Esophagus muscularis mucosa (tissue), 4 donors: ENCODE measurements at regions not wholly inside any gene's neighbourhood (a gene's known extent, or its start where the extent isn't known, plus 50 kb on each side); places are given as distances from the start of the nearest gene placed in this dataset.
A peak's percentile ranks its signal among the peaks of the same experiment; 100 is the strongest.
"Not testable (repeated sequence)": the region's sequence is repeated elsewhere in the genome, so short reads cannot be mapped to it uniquely, and the experiment has no call there.

Experiments
- DNase-seq: peaks from one replicate; pipeline ENCODE4 v3.0.0-alpha.2; 2017; ENCODE audit errors: extremely low spot score
- H3K27ac ChIP-seq, 4 donors: fragments of 200-600 bp; sonication (generic); replicated peaks in 1 of 4; 1 replicate in 3 of 4; 2 replicates in 1 of 4; pipeline ENCODE4 v1.5.1; 2016 to 2019; ENCODE audit warnings: mild to moderate bottlenecking in 1 of 4
- H3K27me3 ChIP-seq, 4 donors: fragments of 200-600 bp; sonication (generic); one replicate each; pipeline versions ENCODE4 v1.5.1 to v1.6.0; 2016 to 2019
- H3K36me3 ChIP-seq, 4 donors: fragments of 200-600 bp; sonication (generic); one replicate each; pipeline ENCODE4 v1.5.1; 2016 to 2019
- H3K4me1 ChIP-seq, 4 donors: fragments of 200-600 bp; sonication (generic); one replicate each; pipeline ENCODE4 v1.5.1; 2016 to 2019
- H3K4me3 ChIP-seq, 4 donors: fragments of 200-600 bp; sonication (generic); 1 replicate in 2 of 4; 2 replicates in 2 of 4; pipeline ENCODE4 v1.5.1; 2016 to 2019; ENCODE audit warnings: mild to moderate bottlenecking in 4 of 4, moderate library complexity in 1 of 4
- H3K9me3 ChIP-seq, 4 donors: fragments of 200-600 bp; sonication (generic); 1 replicate in 3 of 4; 2 replicates in 1 of 4; pipeline ENCODE4 v1.5.1; 2016 to 2019
- POLR2AphosphoS5 ChIP-seq, 2 donors: sonication (generic); formaldehyde crosslinking; IDR thresholded peaks; one replicate each; pipeline ENCODE4 v1.6.1; 2017; ENCODE audit warnings: antibody characterized with exemption in 2 of 2
- WGBS: methylation state at CpG from one replicate; pipeline ENCODE4 v1.1.5; 2018; 5-methylcytosine and 5-hydroxymethylcytosine counted together
- intact Hi-C: fragments of 100-400 bp; cut with DNase I; formaldehyde crosslinking; loops from one replicate; pipeline ENCODE4 v1.15.1; 2023

- DNase-seq, H3K27ac ChIP-seq, H3K27me3 ChIP-seq, H3K4me1 ChIP-seq, intact Hi-C loops, H3K4me3 ChIP-seq, H3K9me3 ChIP-seq: not testable (repeated sequence)
- peaks cover 3 to 17% (median 5%) of the 10 kb centered on the region in 4 donors for H3K36me3 ChIP-seq
- peak in 1 of 2 donors; percentile 8 for TF ChIP-seq POLR2AphosphoS5 (IDR thresholded peaks at IDR 0.05)
- 96% methylated on average over 6 of the region's 6 CpGs for WGBS
These were observed 51.1 kb downstream of the NBPF8 start for GRCh38 chr1:120465900-120466299.

- H3K27ac ChIP-seq, H3K9me3 ChIP-seq, DNase-seq, intact Hi-C loops, H3K27me3 ChIP-seq, H3K4me3 ChIP-seq, H3K4me1 ChIP-seq: not testable (repeated sequence)
- 83% methylated on average over 4 of the region's 4 CpGs for WGBS
- H3K36me3 ChIP-seq, result peaks cover 9 to 23% (median 11%) of the 10 kb centered on the region in 4 donors
These were observed 62.8 kb downstream of the NBPF8 start for GRCh38 chr1:120477663-120478062.

- intact Hi-C loops, H3K27me3 ChIP-seq, H3K27ac ChIP-seq, H3K4me3 ChIP-seq, DNase-seq, H3K4me1 ChIP-seq, H3K9me3 ChIP-seq: not testable (repeated sequence)
- H3K36me3 ChIP-seq, result peaks cover 9 to 23% (median 11%) of the 10 kb centered on the region in 4 donors
- no CpG with 5 or more reads among the region's 5 CpGs for WGBS
These were observed 63.6 kb downstream of the NBPF8 start for GRCh38 chr1:120478400-120478799.

- WGBS, result no CpG with 5 or more reads among the region's 2 CpGs
- not testable (repeated sequence) for DNase-seq
These were observed 72.7 kb downstream of the NBPF8 start for GRCh38 chr1:120487542-120487941.

GRCh38 chr1:120489217-120489616 is 74.4 kb downstream of the NBPF8 start:
- intact Hi-C loops, H3K9me3 ChIP-seq, H3K27ac ChIP-seq, H3K27me3 ChIP-seq, H3K4me1 ChIP-seq, DNase-seq, H3K4me3 ChIP-seq: not testable (repeated sequence)
- 93% methylated on average over 2 of the region's 8 CpGs for WGBS
- H3K36me3 ChIP-seq, result peaks cover 14 to 36% (median 30%) of the 10 kb centered on the region in 4 donors

More at GRCh38 chr1:120487542-120487941, 72.7 kb downstream of the NBPF8 start:
- intact Hi-C loops, H3K27me3 ChIP-seq, H3K27ac ChIP-seq, H3K4me1 ChIP-seq, H3K9me3 ChIP-seq, H3K4me3 ChIP-seq: not testable (repeated sequence)
- peaks cover 12 to 28% (median 25%) of the 10 kb centered on the region in 4 donors for H3K36me3 ChIP-seq

- H3K9me3 ChIP-seq, H3K27me3 ChIP-seq, DNase-seq, H3K27ac ChIP-seq, H3K4me1 ChIP-seq, intact Hi-C loops, H3K4me3 ChIP-seq: not testable (repeated sequence)
- WGBS, result no CpG with 5 or more reads among the region's 3 CpGs
- peaks cover 6 to 30% (median 18%) of the 10 kb centered on the region in 4 donors for H3K36me3 ChIP-seq
These were observed 82.3 kb downstream of the NBPF8 start for GRCh38 chr1:120497145-120497544.

- H3K9me3 ChIP-seq, H3K4me1 ChIP-seq, intact Hi-C loops, H3K27me3 ChIP-seq, DNase-seq, H3K4me3 ChIP-seq, H3K27ac ChIP-seq: not testable (repeated sequence)
- no CpG with 5 or more reads among the region's 3 CpGs for WGBS
- peaks cover 0 to 24% (median 15%) of the 10 kb centered on the region in 4 donors for H3K36me3 ChIP-seq
These were observed 88.4 kb downstream of the NBPF8 start for GRCh38 chr1:120503284-120503683.

GRCh38 chr1:120506352-120506751 is 91.5 kb downstream of the NBPF8 start:
- H3K27me3 ChIP-seq, H3K27ac ChIP-seq, intact Hi-C loops, DNase-seq, H3K4me3 ChIP-seq, H3K4me1 ChIP-seq, H3K9me3 ChIP-seq: not testable (repeated sequence)
- WGBS, result 93% methylated on average over 2 of the region's 2 CpGs
- peaks cover 0 to 22% (median 17%) of the 10 kb centered on the region in 4 donors for H3K36me3 ChIP-seq

GRCh38 chr1:120508351-120508750 is 93.5 kb downstream of the NBPF8 start:
- H3K4me1 ChIP-seq, H3K27ac ChIP-seq, H3K27me3 ChIP-seq, intact Hi-C loops, H3K9me3 ChIP-seq, DNase-seq, H3K4me3 ChIP-seq: not testable (repeated sequence)
- WGBS, result 95% methylated on average over 3 of the region's 3 CpGs
- peaks cover 9 to 27% (median 23%) of the 10 kb centered on the region in 4 donors for H3K36me3 ChIP-seq

GRCh38 chr1:120509258-120509657 is 94.4 kb downstream of the NBPF8 start:
- H3K27me3 ChIP-seq, intact Hi-C loops, DNase-seq, H3K4me1 ChIP-seq, H3K4me3 ChIP-seq, H3K9me3 ChIP-seq, H3K27ac ChIP-seq: not testable (repeated sequence)
- no CpG with 5 or more reads among the region's 5 CpGs for WGBS
- peaks cover 9 to 22% (median 19%) of the 10 kb centered on the region in 4 donors for H3K36me3 ChIP-seq

GRCh38 chr1:120513099-120513498 is 98.3 kb downstream of the NBPF8 start:
- H3K4me3 ChIP-seq, DNase-seq, intact Hi-C loops, H3K4me1 ChIP-seq, H3K9me3 ChIP-seq, H3K27ac ChIP-seq, H3K27me3 ChIP-seq: not testable (repeated sequence)
- no CpG with 5 or more reads among the region's 1 CpG for WGBS
- peaks cover 9 to 25% (median 20%) of the 10 kb centered on the region in 4 donors for H3K36me3 ChIP-seq

- intact Hi-C loops, H3K4me1 ChIP-seq, H3K9me3 ChIP-seq, H3K4me3 ChIP-seq, DNase-seq, H3K27ac ChIP-seq, H3K27me3 ChIP-seq: not testable (repeated sequence)
- peaks cover 9 to 25% (median 19%) of the 10 kb centered on the region in 4 donors for H3K36me3 ChIP-seq
- WGBS, result no CpG with 5 or more reads among the region's 4 CpGs
These were observed 98.7 kb downstream of the NBPF8 start for GRCh38 chr1:120513531-120513930.

- WGBS, result no CpG with 5 or more reads among the region's 8 CpGs
- intact Hi-C loops, DNase-seq, H3K4me3 ChIP-seq, H3K36me3 ChIP-seq, H3K4me1 ChIP-seq, H3K27me3 ChIP-seq, H3K27ac ChIP-seq, H3K9me3 ChIP-seq: not testable (repeated sequence)
These were observed 104.4 kb downstream of the NBPF8 start for GRCh38 chr1:120519196-120519595.
